HG03457 (cell line): ENCODE measurements at regions not wholly inside any gene's neighbourhood (a gene's known extent, or its start where the extent isn't known, plus 50 kb on each side); places are given as distances from the start of the nearest gene placed in this dataset.

Experiments
- ATAC-seq: cut with Tn5 transposase; IDR thresholded peaks from one replicate; pipeline ENCODE4 v1.9.1; 2021; ENCODE audit warnings: moderate number of reproducible peaks; ENCODE audit not compliant: unreplicated experiment

GRCh38 chr5:82855893-82856550, 221.2 kb downstream of the TMEM167A start:
- ATAC-seq, result no peak

GRCh38 chr5:82854956-82855355, 222.2 kb downstream of the TMEM167A start:
- ATAC-seq, result no peak

GRCh38 chr5:82851471-82851870, 225.7 kb downstream of the TMEM167A start:
- ATAC-seq, result no peak

- no peak for ATAC-seq
Observed at GRCh38 chr5:82850393-82850792, 226.8 kb downstream of the TMEM167A start.

- ATAC-seq, result no peak
Observed at GRCh38 chr5:82849885-82850284, 227.3 kb downstream of the TMEM167A start.

- no peak for ATAC-seq
Observed at GRCh38 chr5:82847562-82847961, 229.6 kb downstream of the TMEM167A start.

- no peak for ATAC-seq
Observed at GRCh38 chr5:82839881-82840280, 237.3 kb downstream of the TMEM167A start.

- ATAC-seq, result no peak
Observed at GRCh38 chr5:82835488-82835887, 241.7 kb downstream of the TMEM167A start.

- ATAC-seq, result no peak
Observed at GRCh38 chr5:82834151-82834550, 243.0 kb downstream of the TMEM167A start.

- no peak for ATAC-seq
Observed at GRCh38 chr5:82833277-82833676, 243.9 kb downstream of the TMEM167A start.

GRCh38 chr5:82832445-82832844, 244.7 kb downstream of the TMEM167A start:
- ATAC-seq, result no peak

- ATAC-seq, result no peak
Observed at GRCh38 chr5:82828211-82828610, 249.0 kb downstream of the TMEM167A start.

GRCh38 chr5:82827651-82828050, 249.5 kb downstream of the TMEM167A start:
- ATAC-seq, result no peak

GRCh38 chr5:82822634-82822927, 254.6 kb downstream of the TMEM167A start:
- ATAC-seq, result no peak

- ATAC-seq, result no peak
Observed at GRCh38 chr5:82821846-82822633, 255.2 kb downstream of the TMEM167A start.

- ATAC-seq, result peak; percentile 68
Observed at GRCh38 chr5:82820961-82821845, 256.0 kb downstream of the TMEM167A start.

- ATAC-seq, result no peak
Observed at GRCh38 chr5:82820188-82820587, 257.0 kb downstream of the TMEM167A start.

GRCh38 chr5:82817897-82818676, 259.1 kb downstream of the TMEM167A start:
- no peak for ATAC-seq

GRCh38 chr5:82816926-82817325, 260.3 kb downstream of the TMEM167A start:
- no peak for ATAC-seq

- ATAC-seq, result no peak
Observed at GRCh38 chr5:82815871-82816270, 261.3 kb downstream of the TMEM167A start.

GRCh38 chr5:82813861-82814260, 263.3 kb downstream of the TMEM167A start:
- ATAC-seq, result no peak
